ENCODE measurements at regions not wholly inside any gene's neighbourhood (a gene's known extent, or its start where the extent isn't known, plus 50 kb on each side); places are given as distances from the start of the nearest gene placed in this dataset.

GRCh38 chr4:24196785-24197184 lies 306.9 kb upstream of the PPARGC1A start:
- TF ChIP-seq CTCF (IDR thresholded peaks at IDR 0.05) (no peak), POLR2A (IDR thresholded peaks at IDR 0.05) (no peak)
